Dermis microvascular lymphatic vessel endothelial cell (primary cell): ENCODE measurements at regions not wholly inside any gene's neighbourhood (a gene's known extent, or its start where the extent isn't known, plus 50 kb on each side); places are given as distances from the start of the nearest gene placed in this dataset.
A peak's percentile ranks its signal among the peaks of the same experiment; 100 is the strongest.

Source experiments
- DNase-seq, 2 donors: peaks; one replicate each; pipeline versions ENCODE4 v3.0.0 to v3.0.0-alpha.2; 2010; ENCODE audit warnings: low read depth in 2 of 2

DNA sequence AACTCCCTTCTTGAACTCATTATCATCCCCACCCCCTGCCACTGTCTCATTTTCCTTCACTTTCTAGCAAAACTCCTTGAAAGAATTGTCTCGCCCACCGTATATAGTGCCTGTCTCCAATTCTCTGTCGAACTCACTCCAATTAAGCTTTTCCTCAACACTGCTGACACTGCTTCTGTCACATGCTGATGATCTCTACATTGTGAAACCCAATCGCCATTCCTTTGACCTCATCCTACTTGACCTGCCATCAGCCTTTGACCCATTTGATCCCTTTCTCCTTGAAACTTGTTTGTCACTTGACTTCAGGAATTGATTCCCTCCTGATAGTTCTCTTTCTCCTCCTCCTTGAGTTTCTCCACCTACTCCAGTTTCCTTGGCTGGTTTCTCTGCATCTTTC is 54.8 kb downstream of the CCDC71L start:
- DNase-seq: no peak

- no peak for DNase-seq
Observed at GRCh38 chr7:106604971-106605370, 56.0 kb downstream of the CCDC71L start.

DNA sequence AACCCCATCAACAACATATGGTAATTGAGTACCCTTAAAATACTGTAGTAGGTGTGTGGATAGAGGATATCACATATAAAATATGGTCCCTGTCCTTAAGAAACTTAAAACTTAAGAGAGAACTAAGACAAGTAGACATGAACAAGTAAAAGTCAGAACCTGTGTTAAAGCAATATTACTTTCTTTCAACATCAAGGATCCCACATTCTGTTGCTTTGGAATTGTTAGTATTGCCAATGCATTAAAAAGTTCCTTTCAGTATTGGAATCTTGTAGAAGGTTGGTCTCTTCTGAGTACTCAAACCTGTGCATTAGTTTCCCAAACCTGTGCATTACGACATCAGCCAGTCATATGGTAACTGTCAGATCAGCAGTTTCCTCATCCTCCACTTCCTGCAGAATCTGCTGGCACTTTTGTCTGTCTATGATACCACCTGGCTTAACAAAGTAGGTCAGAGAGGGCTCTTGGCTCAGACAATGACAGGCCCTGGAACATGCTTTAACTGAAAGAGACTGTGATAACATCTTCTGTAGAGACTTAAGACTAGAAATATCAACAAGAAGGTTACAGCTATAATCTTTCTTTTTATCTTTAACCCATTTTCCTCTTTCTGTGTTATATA is 56.5 kb downstream of the CCDC71L start:
- peak; percentile 75 to 76 for DNase-seq

DNA sequence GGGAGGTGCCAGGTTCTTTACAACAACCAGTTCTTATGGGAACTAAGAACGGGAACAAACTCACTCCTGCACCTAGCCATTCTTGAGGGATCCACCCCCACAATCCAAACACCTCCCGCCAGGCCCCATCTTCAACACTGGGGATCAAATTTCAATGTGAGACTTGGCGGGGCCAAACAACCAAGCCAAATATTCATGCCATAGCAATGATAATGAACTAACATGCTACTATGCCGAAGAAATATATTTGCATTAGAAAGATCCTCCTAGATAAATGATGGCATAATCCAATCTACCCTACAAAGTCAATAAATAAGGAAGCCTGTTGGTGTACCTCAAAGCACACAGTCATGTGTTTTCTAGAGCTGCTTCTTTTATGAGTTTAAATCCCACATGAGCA is 57.6 kb downstream of the CCDC71L start:
- DNase-seq: no peak

DNA sequence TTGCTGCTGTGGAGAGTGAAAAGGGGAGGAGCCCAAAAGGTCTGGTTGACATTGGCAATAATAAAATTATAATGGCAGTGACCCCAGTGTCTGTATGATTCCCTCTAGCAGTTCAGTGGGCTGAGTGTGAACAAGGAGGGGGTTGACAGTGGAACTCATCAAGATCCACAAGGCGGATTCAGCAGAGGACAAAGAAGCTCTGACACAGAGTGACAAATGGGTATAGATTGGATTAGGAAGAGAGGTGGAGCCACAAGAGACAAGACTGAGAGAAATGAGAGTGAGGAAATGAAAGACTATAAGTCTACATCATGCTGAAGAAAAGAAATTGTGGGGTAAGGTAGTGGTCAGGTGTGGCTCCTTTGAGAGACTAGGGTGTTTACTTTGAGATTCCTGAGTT is 58.9 kb downstream of the CCDC71L start:
- no peak for DNase-seq

- DNase-seq: no peak
Observed at GRCh38 chr7:106600569-106601373, 60.2 kb downstream of the CCDC71L start.

DNA sequence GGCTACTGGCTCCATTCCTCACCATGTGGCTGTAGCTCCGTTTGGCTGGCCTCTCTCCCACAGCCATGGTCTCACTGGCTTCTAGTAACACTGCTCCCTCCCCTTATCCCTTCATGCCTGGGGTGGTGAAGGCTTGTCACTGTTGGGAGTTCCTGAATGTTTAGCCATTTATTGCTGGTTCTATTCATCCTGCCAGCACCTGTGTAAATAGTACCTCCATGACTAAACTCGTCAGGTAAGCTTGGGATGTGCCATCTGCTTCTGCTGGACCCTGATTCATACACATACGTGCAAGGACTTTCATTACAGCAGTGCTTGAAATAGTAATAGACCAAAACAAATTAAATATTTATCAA is 61.6 kb downstream of the CCDC71L start:
- DNase-seq: no peak

GRCh38 chr7:106598663-106599342 is 62.2 kb downstream of the CCDC71L start:
- peak; percentile 89 to 94 for DNase-seq

- peak in 1 of 2 donors; percentile 21 for DNase-seq
Observed at GRCh38 chr7:106597751-106598546, 63.0 kb downstream of the CCDC71L start.

GRCh38 chr7:106597014-106597413 is 63.9 kb downstream of the CCDC71L start:
- no peak for DNase-seq

- DNase-seq: no peak
Observed at GRCh38 chr7:106595922-106596321, 65.0 kb downstream of the CCDC71L start.

- DNase-seq: no peak
Observed at GRCh38 chr7:106593028-106593417, 67.9 kb downstream of the CCDC71L start.

DNA sequence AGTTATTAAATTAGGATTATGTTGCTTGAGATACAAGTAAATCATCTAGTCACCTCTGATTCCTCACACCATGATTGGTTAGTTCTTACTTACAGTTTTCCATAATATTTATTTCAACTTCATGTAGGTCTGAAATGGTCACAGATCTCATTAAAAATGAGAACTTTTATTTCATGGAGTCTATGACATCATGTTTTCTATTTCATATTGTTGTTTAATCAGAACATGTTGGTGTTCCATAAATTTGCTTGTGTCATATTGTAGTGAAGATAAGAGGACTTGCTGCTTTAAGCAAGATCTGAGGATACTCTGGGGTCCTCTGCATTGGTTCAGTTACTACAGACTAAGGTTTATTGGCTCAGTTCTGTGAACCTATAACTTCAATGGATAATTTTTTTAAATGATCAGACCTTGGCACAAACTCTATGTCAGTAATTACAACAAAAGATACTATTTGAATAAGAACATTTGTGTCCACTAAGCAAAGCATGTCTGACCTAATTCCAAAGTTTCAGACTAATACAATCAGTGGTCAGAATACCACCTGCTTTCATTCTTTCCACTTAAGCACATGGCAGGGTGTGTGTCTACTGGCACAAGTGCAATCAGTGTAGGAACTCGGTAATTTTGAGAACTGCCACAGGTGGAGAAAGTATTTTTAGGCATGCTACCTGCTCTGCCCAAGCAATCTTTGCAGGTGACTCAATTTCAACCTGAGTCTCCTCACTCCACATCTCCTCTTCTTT is 68.5 kb downstream of the CCDC71L start:
- no peak for DNase-seq

GRCh38 chr7:106591146-106591545 is 69.8 kb downstream of the CCDC71L start:
- DNase-seq: peak in 1 of 2 donors; percentile 90

- DNase-seq: peak; percentile 39 to 98
Observed at GRCh38 chr7:106590209-106590816, 70.6 kb downstream of the CCDC71L start.

- peak in 1 of 2 donors; percentile 6 for DNase-seq
Observed at GRCh38 chr7:106589198-106589879, 71.6 kb downstream of the CCDC71L start.

- DNase-seq: no peak
Observed at GRCh38 chr7:106588422-106589197, 72.3 kb downstream of the CCDC71L start.

GRCh38 chr7:106584914-106585759 is 75.8 kb downstream of the CCDC71L start:
- no peak for DNase-seq
